Osteoblast (primary cell): ENCODE measurements at regions not wholly inside any gene's neighbourhood (a gene's known extent, or its start where the extent isn't known, plus 50 kb on each side); places are given as distances from the start of the nearest gene placed in this dataset.

Source experiments
- DNase-seq: peaks from one replicate; pipeline ENCODE4 v3.0.0; 2011; ENCODE audit warnings: low spot score, mixed read lengths; ENCODE audit not compliant: insufficient read length; ENCODE audit errors: missing footprints
- H2AFZ ChIP-seq: 2 replicates; pipeline ENCODE4 v1.6.0; 2011; ENCODE audit warnings: mild to moderate bottlenecking, low read length
- H3K27ac ChIP-seq: 2 replicates; pipeline ENCODE4 v1.5.1; 2011; ENCODE audit warnings: mild to moderate bottlenecking, low read depth, low read length, moderate library complexity
- H3K27me3 ChIP-seq: 2 replicates; pipeline ENCODE4 v1.6.0; 2012; ENCODE audit warnings: mild to moderate bottlenecking, control low read depth, inconsistent platforms, low read length, moderate library complexity; ENCODE audit not compliant: insufficient read depth
- H3K36me3 ChIP-seq: 2 replicates; pipeline ENCODE4 v1.5.1; 2011; ENCODE audit warnings: mild to moderate bottlenecking, low read length, control low read depth, moderate library complexity; ENCODE audit not compliant: insufficient read depth
- H3K4me1 ChIP-seq: 2 replicates; pipeline ENCODE4 v1.5.1; 2011; ENCODE audit warnings: mild to moderate bottlenecking, low read length, control low read depth, moderate library complexity; ENCODE audit not compliant: insufficient read depth
- H3K4me2 ChIP-seq: 2 replicates; pipeline ENCODE4 v1.6.0; 2011; ENCODE audit warnings: mild to moderate bottlenecking, low read length; ENCODE audit not compliant: insufficient read depth
- H3K4me3 ChIP-seq: fragments of 200-600 bp; sonication (generic); 3 replicates; pipeline ENCODE4 v1.5.1; 2012; ENCODE audit warnings: mild to moderate bottlenecking, low read length, inconsistent platforms; ENCODE audit not compliant: insufficient read depth
- H3K79me2 ChIP-seq: 2 replicates; pipeline ENCODE4 v1.6.0; 2012; ENCODE audit warnings: mild to moderate bottlenecking, low read length, control low read depth, inconsistent platforms; ENCODE audit not compliant: insufficient read depth
- H3K9me3 ChIP-seq: 2 replicates; pipeline ENCODE4 v1.5.1; 2011; ENCODE audit warnings: low read depth, low read length, control low read depth
- H4K20me1 ChIP-seq: 2 replicates; pipeline ENCODE4 v1.6.0; 2012; ENCODE audit warnings: mild to moderate bottlenecking, low read length, control low read depth; ENCODE audit not compliant: insufficient read depth
- CTCF ChIP-seq: IDR thresholded peaks from 2 replicates; pipeline ENCODE4 v1.5.1; 2011; ENCODE audit warnings: mild to moderate bottlenecking, low read depth, low read length, moderate library complexity; ENCODE audit errors: extremely low read depth

GRCh38 chr6:98717322-98717877 lies 117.0 kb upstream of the POU3F2 start:
- no peak for TF ChIP-seq CTCF
- Histone ChIP-seq H3K27me3 (no peaks in the 10 kb centered on the region), H3K4me2 (no peak overlapping the region), H3K9me3 (no peaks in the 10 kb centered on the region), H4K20me1 (no peaks in the 10 kb centered on the region), H3K27ac (no peak overlapping the region), H3K79me2 (no peaks in the 10 kb centered on the region), H3K4me1 (no peaks in the 10 kb centered on the region), H3K4me3 (no peak overlapping the region), H3K36me3 (no peaks in the 10 kb centered on the region), H2AFZ (no peak overlapping the region)
- no peak for DNase-seq

GRCh38 chr6:98717988-98718387 lies 116.4 kb upstream of the POU3F2 start:
- Histone ChIP-seq H3K4me3 (no peak overlapping the region), H3K36me3 (no peaks in the 10 kb centered on the region), H3K4me1 (no peaks in the 10 kb centered on the region), H4K20me1 (no peaks in the 10 kb centered on the region), H3K4me2 (no peak overlapping the region), H3K79me2 (no peaks in the 10 kb centered on the region), H3K27me3 (no peaks in the 10 kb centered on the region), H2AFZ (no peak overlapping the region), H3K27ac (no peak overlapping the region), H3K9me3 (no peaks in the 10 kb centered on the region)
- DNase-seq: no peak
- TF ChIP-seq CTCF: no peak

- no peaks in the 10 kb centered on the region for H3K4me1 ChIP-seq
- H2AFZ ChIP-seq: no peak overlapping the region
- no peak overlapping the region for H3K4me2 ChIP-seq
- no peak overlapping the region for H3K27ac ChIP-seq
- no peak overlapping the region for H3K4me3 ChIP-seq
- H3K27me3 ChIP-seq: no peaks in the 10 kb centered on the region
- no peaks in the 10 kb centered on the region for H4K20me1 ChIP-seq
- TF ChIP-seq CTCF: no peak
- no peaks in the 10 kb centered on the region for H3K36me3 ChIP-seq
- H3K9me3 ChIP-seq: no peaks in the 10 kb centered on the region
- no peaks in the 10 kb centered on the region for H3K79me2 ChIP-seq
- DNase-seq: no peak
Measured at GRCh38 chr6:98724537-98724936, 109.8 kb upstream of the POU3F2 start.

- Histone ChIP-seq H3K36me3 (no peaks in the 10 kb centered on the region), H3K79me2 (no peaks in the 10 kb centered on the region), H3K27me3 (no peaks in the 10 kb centered on the region), H3K4me1 (no peaks in the 10 kb centered on the region), H3K4me2 (no peak overlapping the region), H3K4me3 (no peak overlapping the region), H3K9me3 (no peaks in the 10 kb centered on the region), H2AFZ (no peak overlapping the region), H3K27ac (no peak overlapping the region), H4K20me1 (no peaks in the 10 kb centered on the region)
- no peak for DNase-seq
- TF ChIP-seq CTCF: no peak
Measured at GRCh38 chr6:98747273-98747672, 87.1 kb upstream of the POU3F2 start.
